Stimulated activated naive CD4-positive, alpha-beta T cell treated with Interleukin-2 at 50 U/mL for 16 hours (primary cell): ENCODE measurements at regions not wholly inside any gene's neighbourhood (a gene's known extent, or its start where the extent isn't known, plus 50 kb on each side); places are given as distances from the start of the nearest gene placed in this dataset.

Source experiments
- DNase-seq: peaks from one replicate; lab custom pipeline; 2025; lab: John Stamatoyannopoulos, UW

- no peak for DNase-seq
Measured at GRCh38 chr2:71277536-71278103, 50.7 kb upstream of the PAIP2B start.

GRCh38 chr2:71277147-71277475, 50.2 kb upstream of the PAIP2B start:
- no peak for DNase-seq

- DNase-seq = peak; percentile 82
Measured at GRCh38 chr2:71276311-71277146, 49.6 kb upstream of the PAIP2B start.
